Endothelial cell of umbilical vein (primary cell): ENCODE measurements at regions not wholly inside any gene's neighbourhood (a gene's known extent, or its start where the extent isn't known, plus 50 kb on each side); places are given as distances from the start of the nearest gene placed in this dataset.

Source experiments
- BruUV-seq: library from RNA; stranded (reverse); fragments of 400-500 nt; replicated peaks from 2 replicates; lab custom pipeline; 2021; lab: Mats Ljungman, UMichigan
- CTCF ChIA-PET: fragments of 300-600, 350-600 bp; sonication (Branson Sonifier 250); formaldehyde crosslinking; loops from one replicate; lab custom pipeline; 2021; ENCODE audit warnings: antibody characterized with exemption, inconsistent platforms; lab: Charles Lee
- POLR2A ChIA-PET: fragments of 300-600, 350-600 bp; sonication (Branson Sonifier 250); formaldehyde crosslinking; loops from one replicate; lab custom pipeline; 2021; ENCODE audit warnings: antibody characterized with exemption, inconsistent platforms; lab: Charles Lee
- DNase-seq: peaks from one replicate; pipeline ENCODE4 v3.0.0-alpha.2; 2011; ENCODE audit warnings: low read depth, low spot score
- FAIRE-seq: peaks from 2 replicates; lab custom pipeline; 2011; peaks lifted over from hg19 to GRCh38; lab: Jason Lieb, UNC
- H2AFZ ChIP-seq: 2 replicates; pipeline ENCODE4 v1.6.0; 2012; ENCODE audit warnings: low read depth, low read length, control low read depth, inconsistent platforms
- H3K27ac ChIP-seq: 2 replicates; pipeline ENCODE4 v1.5.1; 2011; ENCODE audit warnings: low read depth, mild to moderate bottlenecking, control low read depth, low read length, moderate library complexity; ENCODE audit not compliant: insufficient read depth
- H3K27me3 ChIP-seq, 2 experiments: 2 replicates each; pipeline versions ENCODE4 v1.6.0 to v1.6.1; 2011; ENCODE audit warnings: low read length in 2 of 2, mixed read lengths in 1 of 2; ENCODE audit not compliant: control insufficient read depth in 2 of 2, insufficient read depth in 2 of 2
- H3K36me3 ChIP-seq, 2 experiments: 2 replicates in 1 of 2; 3 replicates in 1 of 2; pipeline ENCODE4 v1.5.1; 2011; ENCODE audit warnings: low read length in 2 of 2, mild to moderate bottlenecking in 1 of 2, moderate library complexity in 1 of 2; ENCODE audit not compliant: control insufficient read depth in 2 of 2, insufficient read depth in 2 of 2; ENCODE audit errors: extremely low read depth in 1 of 2
- H3K4me1 ChIP-seq: 3 replicates; pipeline ENCODE4 v1.5.1; 2011; ENCODE audit warnings: mild to moderate bottlenecking, low read length; ENCODE audit not compliant: control insufficient read depth, insufficient read depth; ENCODE audit errors: extremely low read depth
- H3K4me2 ChIP-seq: 2 replicates; pipeline ENCODE4 v1.6.1; 2011; ENCODE audit warnings: low read length, control low read depth, mixed read lengths; ENCODE audit not compliant: insufficient read depth
- H3K4me3 ChIP-seq, 3 experiments: fragments of 200-600 bp in 1 of 3; sonication (generic), shearing (Covaris generic) in 1 of 3; replicated peaks in 1 of 3; 2 replicates each; pipeline ENCODE4 v1.5.1; 2011 to 2016; ENCODE audit warnings: control low read depth in 3 of 3, low read length in 3 of 3, mild to moderate bottlenecking in 2 of 3, inconsistent platforms in 1 of 3, low read depth in 1 of 3, moderate library complexity in 1 of 3; ENCODE audit not compliant: insufficient read depth in 1 of 3
- H3K79me2 ChIP-seq: 2 replicates; pipeline ENCODE4 v1.6.0; 2012; ENCODE audit warnings: low read length, inconsistent platforms; ENCODE audit not compliant: control insufficient read depth, insufficient read depth
- H3K9ac ChIP-seq: replicated peaks from 2 replicates; pipeline ENCODE3; 2011; ENCODE audit warnings: low read length, control low read depth; ENCODE audit not compliant: insufficient read depth; ENCODE audit errors: extremely low read depth
- H3K9me1 ChIP-seq: replicated peaks from 3 replicates; pipeline ENCODE4 v1.6.0; 2011; ENCODE audit warnings: mild to moderate bottlenecking, low read length; ENCODE audit not compliant: control insufficient read depth, insufficient read depth; ENCODE audit errors: extremely low read depth
- H3K9me3 ChIP-seq: replicated peaks from 2 replicates; pipeline ENCODE4 v1.5.1; 2012; ENCODE audit warnings: low read length, inconsistent platforms; ENCODE audit not compliant: control insufficient read depth, insufficient read depth
- H4K20me1 ChIP-seq: replicated peaks from 2 replicates; pipeline ENCODE3; 2011; ENCODE audit warnings: mild to moderate bottlenecking, low read length; ENCODE audit not compliant: control insufficient read depth, insufficient read depth; ENCODE audit errors: extremely low read depth
- EZH2 ChIP-seq: IDR thresholded peaks from 2 replicates; pipeline ENCODE4 v1.6.1; 2012; ENCODE audit warnings: borderline replicate concordance, low read depth, mild to moderate bottlenecking, moderate library complexity, low read length, inconsistent platforms; ENCODE audit not compliant: severe bottlenecking
- FOS ChIP-seq: IDR thresholded peaks from 2 replicates; pipeline ENCODE4 v1.6.1; 2011; ENCODE audit warnings: mild to moderate bottlenecking, low read length, moderate library complexity, borderline replicate concordance; ENCODE audit not compliant: insufficient read depth
- GATA2 ChIP-seq: IDR thresholded peaks from 2 replicates; pipeline ENCODE4 v1.7.0; 2011; ENCODE audit warnings: low read depth, mild to moderate bottlenecking, moderate library complexity, mixed read lengths, low read length; ENCODE audit not compliant: insufficient read length, insufficient read depth
- JUN ChIP-seq: IDR thresholded peaks from 2 replicates; pipeline ENCODE4 v1.6.1; 2011; ENCODE audit warnings: borderline replicate concordance, low read depth; ENCODE audit not compliant: insufficient read length, insufficient read depth
- MAX ChIP-seq: IDR thresholded peaks from 2 replicates; pipeline ENCODE4 v1.6.1; 2011; ENCODE audit not compliant: insufficient read depth, insufficient read length
- MYC ChIP-seq: IDR thresholded peaks from one replicate; pipeline ENCODE4 v1.6.1; 2011; ENCODE audit warnings: mild to moderate bottlenecking, low read depth, low read length
- POLR2A ChIP-seq: IDR thresholded peaks from 2 replicates; pipeline ENCODE4 v1.6.1; 2012; ENCODE audit warnings: low read depth, mild to moderate bottlenecking, control low read depth, low read length
- POLR2AphosphoS5 ChIP-seq: IDR thresholded peaks from 2 replicates; pipeline ENCODE4 v1.6.1; 2012; ENCODE audit warnings: low read depth, mild to moderate bottlenecking, control low read depth, low read length, moderate library complexity; ENCODE audit not compliant: insufficient read depth
- dilution Hi-C: fragments of 300-500 bp; cut with MboI; formaldehyde crosslinking; loops from one replicate; pipeline ENCODE4 v1.15.0; 2019; ENCODE audit warnings: low sequenced_read_pairs; ENCODE audit not compliant: extremely low pct_ligation_motif_present
- intact Hi-C: fragments of 100-400 bp; cut with micrococcal nuclease; formaldehyde crosslinking; loops from one replicate; pipeline ENCODE4 v1.10.0; 2022
- TF ChIP-seq, protein P1 (sequence below), 2 donors: IDR thresholded peaks; 1 replicate in 1 of 2; 2 replicates in 1 of 2; pipeline ENCODE4 v1.5.1; 2011; ENCODE audit warnings: low read length in 2 of 2, mild to moderate bottlenecking in 2 of 2, moderate library complexity in 2 of 2, control low read depth in 1 of 2, inconsistent platforms in 1 of 2, low read depth in 1 of 2; ENCODE audit not compliant: insufficient read depth in 1 of 2; ENCODE audit errors: extremely low read depth in 1 of 2

DNA sequence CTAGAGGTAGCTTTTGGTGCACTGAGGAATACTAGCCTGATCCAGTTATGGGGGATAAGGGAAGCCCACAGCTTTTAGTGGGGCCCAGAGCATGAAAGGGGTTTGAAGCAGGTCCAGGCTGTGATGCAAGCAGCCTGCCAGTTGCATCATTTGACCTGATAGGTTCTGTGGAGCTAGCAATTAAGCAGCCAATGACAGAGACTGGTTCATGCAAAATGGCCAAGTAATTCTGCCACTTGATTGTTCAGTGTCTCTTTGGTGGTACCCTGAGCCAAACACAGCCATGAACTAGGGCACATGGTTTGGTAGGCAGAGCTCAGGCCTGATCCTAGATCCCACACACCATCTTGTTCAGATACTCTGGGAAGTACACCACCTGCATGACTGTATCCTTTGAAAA lies 91.0 kb upstream of the PRR23C start:
- ChIA-PET POLR2A (no interaction called here), CTCF (no interaction called here)
- no TSS peak for BruUV-seq
- intact Hi-C loops (no loop called here), dilution Hi-C loops (no loop called here)
- H3K27ac ChIP-seq = no peak overlapping the region
- H4K20me1 ChIP-seq = no peaks in the 10 kb centered on the region
- H3K27me3 ChIP-seq = no peaks in the 10 kb centered on the region
- no peaks in the 10 kb centered on the region for H3K9me3 ChIP-seq
- no peaks in the 10 kb centered on the region for H3K79me2 ChIP-seq
- no peak overlapping the region for H3K4me2 ChIP-seq
- H3K9ac ChIP-seq = no peak overlapping the region
- H3K36me3 ChIP-seq = no peaks in the 10 kb centered on the region
- no peaks in the 10 kb centered on the region for H3K4me1 ChIP-seq
- no peak for DNase-seq
- H3K4me3 ChIP-seq = no peak overlapping the region
- FAIRE-seq = no peak
- TF ChIP-seq POLR2AphosphoS5 = no peak
- TF ChIP-seq MAX = no peak
- no peak for TF ChIP-seq MYC
- TF ChIP-seq POLR2A = no peak
- TF ChIP-seq FOS = no peak
- TF ChIP-seq GATA2 = no peak
- TF ChIP-seq, protein P1, sequence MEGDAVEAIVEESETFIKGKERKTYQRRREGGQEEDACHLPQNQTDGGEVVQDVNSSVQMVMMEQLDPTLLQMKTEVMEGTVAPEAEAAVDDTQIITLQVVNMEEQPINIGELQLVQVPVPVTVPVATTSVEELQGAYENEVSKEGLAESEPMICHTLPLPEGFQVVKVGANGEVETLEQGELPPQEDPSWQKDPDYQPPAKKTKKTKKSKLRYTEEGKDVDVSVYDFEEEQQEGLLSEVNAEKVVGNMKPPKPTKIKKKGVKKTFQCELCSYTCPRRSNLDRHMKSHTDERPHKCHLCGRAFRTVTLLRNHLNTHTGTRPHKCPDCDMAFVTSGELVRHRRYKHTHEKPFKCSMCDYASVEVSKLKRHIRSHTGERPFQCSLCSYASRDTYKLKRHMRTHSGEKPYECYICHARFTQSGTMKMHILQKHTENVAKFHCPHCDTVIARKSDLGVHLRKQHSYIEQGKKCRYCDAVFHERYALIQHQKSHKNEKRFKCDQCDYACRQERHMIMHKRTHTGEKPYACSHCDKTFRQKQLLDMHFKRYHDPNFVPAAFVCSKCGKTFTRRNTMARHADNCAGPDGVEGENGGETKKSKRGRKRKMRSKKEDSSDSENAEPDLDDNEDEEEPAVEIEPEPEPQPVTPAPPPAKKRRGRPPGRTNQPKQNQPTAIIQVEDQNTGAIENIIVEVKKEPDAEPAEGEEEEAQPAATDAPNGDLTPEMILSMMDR (IDR thresholded peaks at IDR 0.05; ENCODE audit: extremely low read depth in 1 of 2, insufficient read depth in 1 of 2, low read depth in 1 of 2, low read length in 2 of 2) = no peak
- TF ChIP-seq JUN = no peak
- no peak for TF ChIP-seq EZH2
- H2AFZ ChIP-seq = no peak overlapping the region
- no peaks in the 10 kb centered on the region for H3K9me1 ChIP-seq
